H7 (cell line): ENCODE measurements at regions not wholly inside any gene's neighbourhood (a gene's known extent, or its start where the extent isn't known, plus 50 kb on each side); places are given as distances from the start of the nearest gene placed in this dataset.

ENCODE experiments used
- DNase-seq: peaks from one replicate; pipeline ENCODE4 v3.0.0; 2012
- H3K27me3 ChIP-seq: 2 replicates; pipeline ENCODE4 v1.6.0; 2011; ENCODE audit warnings: mild to moderate bottlenecking, low read length; ENCODE audit not compliant: control insufficient read depth, insufficient read depth
- H3K36me3 ChIP-seq: replicated peaks from 2 replicates; pipeline ENCODE4 v1.5.1; 2011; ENCODE audit warnings: low read length; ENCODE audit not compliant: control insufficient read depth, insufficient read depth
- H3K4me3 ChIP-seq: 2 replicates; pipeline ENCODE4 v1.5.1; 2011; ENCODE audit warnings: low read depth, mild to moderate bottlenecking, control low read depth, low read length, moderate library complexity; ENCODE audit not compliant: insufficient read depth

DNA sequence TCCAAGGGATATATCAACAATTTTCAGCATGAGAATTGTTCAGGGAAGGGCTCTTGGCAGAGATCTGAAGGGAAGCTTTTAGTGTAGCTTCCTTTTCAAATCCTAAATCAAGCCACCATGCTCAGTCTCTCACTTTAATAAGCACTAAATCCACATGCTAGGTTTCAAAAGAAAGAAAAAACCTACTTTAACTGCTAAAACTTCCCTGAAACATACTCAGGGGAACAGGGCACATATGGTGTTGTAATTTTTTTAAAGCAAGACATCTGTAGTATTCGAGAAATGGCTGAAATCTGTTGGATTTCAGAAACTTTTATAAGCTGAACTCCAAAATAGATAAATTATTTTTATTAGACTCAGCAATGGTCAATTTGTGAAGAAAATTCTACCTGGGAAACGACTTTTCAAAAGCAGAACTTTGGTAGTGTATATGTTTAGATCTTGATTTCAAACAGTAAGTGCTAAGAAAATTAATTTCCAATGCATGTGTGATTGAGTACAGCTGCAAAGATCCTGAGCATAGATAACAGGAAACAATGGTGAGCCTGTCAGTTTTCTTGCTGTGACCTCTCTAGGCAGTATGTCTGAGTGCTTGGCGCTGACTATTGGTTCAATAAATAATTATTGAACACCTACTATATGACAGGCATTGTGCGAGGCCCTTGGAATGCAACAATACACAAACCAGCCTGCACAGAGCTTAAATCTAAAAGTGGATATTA is 804.5 kb upstream of the SOX9 start:
- Histone ChIP-seq H3K36me3 (no peaks in the 10 kb centered on the region), H3K27me3 (no peaks in the 10 kb centered on the region), H3K4me3 (no peak overlapping the region)
- no peak for DNase-seq

- DNase-seq, result no peak
- H3K4me3 ChIP-seq, result no peak overlapping the region
- H3K36me3 ChIP-seq, result no peaks in the 10 kb centered on the region
- no peaks in the 10 kb centered on the region for H3K27me3 ChIP-seq
These were observed 800.6 kb upstream of the SOX9 start for GRCh38 chr17:71320009-71320796.

DNA sequence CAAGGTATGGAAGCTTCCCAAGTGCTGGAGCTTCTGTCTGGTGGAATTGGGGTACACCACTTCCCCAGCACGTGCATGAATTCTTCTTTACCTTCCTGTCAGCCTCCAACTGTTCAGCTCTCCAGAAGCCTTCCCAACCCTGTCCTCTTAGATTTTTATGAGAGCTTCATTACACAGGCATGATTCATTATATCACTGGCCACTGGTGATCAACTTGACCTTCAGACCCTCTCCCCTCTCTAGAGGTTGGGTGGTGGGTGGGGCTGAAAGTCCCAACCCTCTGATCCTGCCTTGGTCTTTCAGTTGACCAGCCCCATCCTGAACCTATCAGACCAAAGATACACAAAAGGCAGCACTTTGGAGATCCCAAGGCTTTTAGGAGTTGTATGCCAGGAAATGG is 795.7 kb upstream of the SOX9 start:
- no peak for DNase-seq
- Histone ChIP-seq H3K27me3 (no peaks in the 10 kb centered on the region), H3K4me3 (no peak overlapping the region), H3K36me3 (no peaks in the 10 kb centered on the region)

- Histone ChIP-seq H3K27me3 (no peaks in the 10 kb centered on the region), H3K4me3 (no peak overlapping the region), H3K36me3 (no peaks in the 10 kb centered on the region)
- no peak for DNase-seq
These were observed 794.9 kb upstream of the SOX9 start for GRCh38 chr17:71325886-71326285.

- Histone ChIP-seq H3K36me3 (no peaks in the 10 kb centered on the region), H3K4me3 (no peak overlapping the region), H3K27me3 (no peaks in the 10 kb centered on the region)
- no peak for DNase-seq
These were observed 793.3 kb upstream of the SOX9 start for GRCh38 chr17:71327376-71328059.

DNA sequence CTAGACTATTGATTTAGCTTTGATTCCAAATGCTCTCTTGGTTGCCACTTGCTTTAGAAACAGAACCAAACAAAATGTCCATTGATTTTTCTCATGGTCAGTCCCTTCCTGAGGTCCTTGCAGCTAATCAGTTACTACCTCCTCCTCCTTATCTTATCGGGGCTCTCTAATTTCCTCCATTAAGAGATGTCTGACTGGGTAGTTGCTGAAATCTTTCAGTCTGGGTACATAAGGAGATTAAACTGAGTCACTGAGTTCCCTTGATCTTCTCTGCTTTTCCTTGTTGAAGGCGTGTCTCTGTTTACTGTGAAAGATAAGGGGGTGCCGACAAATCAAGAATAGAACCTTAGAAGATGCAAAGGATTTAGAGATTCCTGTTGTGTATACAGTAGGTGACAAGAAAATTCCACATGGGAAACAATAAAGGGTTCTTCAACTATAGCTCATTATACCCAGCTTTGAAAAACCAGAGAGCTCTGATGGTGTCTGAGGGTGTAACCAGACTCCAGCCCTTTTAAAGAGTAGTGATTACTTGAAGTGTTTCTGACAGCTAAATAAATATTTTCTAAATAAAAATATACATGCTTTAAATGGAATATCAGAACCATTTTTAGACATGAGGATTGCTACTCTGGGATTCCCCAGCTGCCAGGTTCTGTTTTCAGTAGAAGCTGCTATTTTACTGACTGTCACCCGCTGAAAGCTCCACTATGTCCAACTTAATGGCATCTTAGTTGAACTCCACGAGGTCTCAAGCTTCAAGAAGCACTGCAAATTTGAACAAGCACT is 791.3 kb upstream of the SOX9 start:
- H3K4me3 ChIP-seq, result no peak overlapping the region
- no peaks in the 10 kb centered on the region for H3K27me3 ChIP-seq
- H3K36me3 ChIP-seq, result no peaks in the 10 kb centered on the region
- no peak for DNase-seq

GRCh38 chr17:71330099-71330375 is 790.8 kb upstream of the SOX9 start:
- Histone ChIP-seq H3K27me3 (no peaks in the 10 kb centered on the region), H3K4me3 (no peak overlapping the region), H3K36me3 (no peaks in the 10 kb centered on the region)
- no peak for DNase-seq

- H3K27me3 ChIP-seq, result no peaks in the 10 kb centered on the region
- H3K4me3 ChIP-seq, result no peak overlapping the region
- no peak for DNase-seq
- no peaks in the 10 kb centered on the region for H3K36me3 ChIP-seq
These were observed 789.0 kb upstream of the SOX9 start for GRCh38 chr17:71331754-71332325.

DNA sequence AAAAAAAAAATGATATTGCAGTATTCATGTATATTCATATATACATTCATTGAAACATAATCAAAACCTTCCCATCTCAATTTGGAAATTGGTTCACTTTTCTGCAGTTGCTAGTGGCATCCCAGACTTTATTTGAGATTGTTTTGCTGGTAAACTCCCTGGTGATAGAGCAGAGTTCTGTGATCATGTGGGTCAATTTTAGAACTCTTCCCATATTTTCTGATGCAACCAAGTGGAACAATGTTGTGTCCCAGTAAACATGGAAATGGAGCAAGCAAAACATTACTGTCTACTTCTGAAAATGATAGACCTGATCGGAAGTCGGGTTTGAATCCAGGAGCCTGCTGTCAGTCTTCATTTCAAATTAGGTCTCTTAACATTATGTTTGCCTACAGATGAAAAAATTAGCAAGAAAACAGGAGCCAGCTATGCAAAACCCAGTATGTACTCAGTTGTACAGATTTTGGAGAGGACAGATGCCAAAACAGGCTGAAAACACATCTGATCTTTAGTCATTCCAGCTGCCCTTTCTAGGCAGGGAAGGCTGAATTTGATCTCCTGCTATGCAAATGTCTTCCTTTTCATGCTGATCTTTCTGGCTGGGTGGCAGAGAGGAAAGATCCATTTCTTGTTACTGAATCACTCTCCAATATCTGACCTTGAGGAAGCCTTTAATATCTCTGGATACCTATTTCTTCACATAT is 786.6 kb upstream of the SOX9 start:
- Histone ChIP-seq H3K36me3 (no peaks in the 10 kb centered on the region), H3K4me3 (no peak overlapping the region), H3K27me3 (no peaks in the 10 kb centered on the region)
- DNase-seq, result peak; percentile 16

DNA sequence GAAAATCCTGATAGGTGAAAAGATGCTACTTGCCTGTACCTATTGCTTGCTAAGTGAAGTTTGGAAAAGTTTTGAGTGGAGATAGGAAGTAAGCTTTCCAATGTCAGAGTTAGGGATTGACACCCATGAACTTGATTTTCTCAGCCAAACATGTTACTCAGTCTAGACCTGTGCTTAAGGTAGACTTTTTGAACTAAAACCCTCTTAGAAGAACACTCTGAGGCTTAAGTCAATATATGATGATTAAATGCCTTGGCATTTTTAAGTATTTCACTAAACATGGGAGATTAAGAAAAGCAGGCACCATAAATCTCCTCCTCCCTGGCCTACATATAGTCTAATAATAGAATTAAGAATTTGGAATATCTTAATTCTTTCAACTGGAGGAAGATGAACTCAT is 785.6 kb upstream of the SOX9 start:
- no peaks in the 10 kb centered on the region for H3K27me3 ChIP-seq
- H3K4me3 ChIP-seq, result no peak overlapping the region
- no peaks in the 10 kb centered on the region for H3K36me3 ChIP-seq
- no peak for DNase-seq

GRCh38 chr17:71337938-71338337 is 782.9 kb upstream of the SOX9 start:
- DNase-seq, result no peak
- H3K36me3 ChIP-seq, result no peaks in the 10 kb centered on the region
- H3K4me3 ChIP-seq, result no peak overlapping the region
- no peaks in the 10 kb centered on the region for H3K27me3 ChIP-seq

DNA sequence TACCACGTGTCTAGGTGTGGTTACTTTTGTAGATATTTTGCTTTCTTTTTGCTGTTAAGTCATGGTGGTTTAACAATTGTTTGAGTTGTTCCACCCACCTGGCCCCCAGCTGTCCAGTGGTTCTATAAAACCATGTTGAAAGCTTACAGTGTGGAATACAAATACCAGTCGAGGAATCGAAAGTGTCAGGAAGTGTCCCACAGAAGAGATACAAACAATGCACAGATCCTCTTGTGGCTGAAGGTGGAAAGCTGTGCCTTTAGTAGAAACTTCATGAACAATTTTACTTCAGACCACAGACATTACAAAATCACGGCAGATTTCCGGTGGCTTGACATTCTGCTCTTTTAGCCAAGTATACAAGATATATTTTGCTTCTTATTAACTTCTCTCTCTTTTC is 782.4 kb upstream of the SOX9 start:
- H3K27me3 ChIP-seq, result no peaks in the 10 kb centered on the region
- H3K36me3 ChIP-seq, result no peaks in the 10 kb centered on the region
- DNase-seq, result no peak
- no peak overlapping the region for H3K4me3 ChIP-seq

- no peak overlapping the region for H3K4me3 ChIP-seq
- DNase-seq, result no peak
- H3K27me3 ChIP-seq, result no peaks in the 10 kb centered on the region
- H3K36me3 ChIP-seq, result no peaks in the 10 kb centered on the region
These were observed 781.6 kb upstream of the SOX9 start for GRCh38 chr17:71339206-71339605.

DNA sequence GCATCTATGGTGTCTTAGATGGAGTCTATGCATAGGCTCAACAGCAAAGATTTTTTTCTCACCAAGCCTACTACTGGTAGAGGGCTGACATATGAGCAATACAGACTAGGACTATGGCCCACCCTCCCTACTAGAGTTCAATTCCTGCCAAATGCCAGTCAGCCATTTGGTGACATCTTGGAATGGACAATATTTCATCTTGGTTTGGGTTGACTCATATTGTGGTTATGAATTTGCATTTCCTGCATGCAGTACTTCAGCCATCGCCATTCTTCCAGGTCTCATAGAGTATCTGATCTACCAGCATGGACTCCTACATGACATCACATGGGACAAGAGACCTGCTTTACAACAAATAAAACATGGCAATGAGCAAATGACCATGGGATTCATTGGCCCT is 778.1 kb upstream of the SOX9 start:
- Histone ChIP-seq H3K36me3 (no peaks in the 10 kb centered on the region), H3K4me3 (no peak overlapping the region), H3K27me3 (no peaks in the 10 kb centered on the region)
- no peak for DNase-seq
